GM21576 (cell line): ENCODE measurements at regions not wholly inside any gene's neighbourhood (a gene's known extent, or its start where the extent isn't known, plus 50 kb on each side); places are given as distances from the start of the nearest gene placed in this dataset.
"Not testable (repeated sequence)": the region's sequence is repeated elsewhere in the genome, so short reads cannot be mapped to it uniquely, and the experiment has no call there.

ENCODE experiments used
- ATAC-seq: cut with Tn5 transposase; IDR thresholded peaks from one replicate; pipeline ENCODE4 v1.9.1; 2021; ENCODE audit warnings: mild to moderate bottlenecking, moderate library complexity; ENCODE audit not compliant: unreplicated experiment

DNA sequence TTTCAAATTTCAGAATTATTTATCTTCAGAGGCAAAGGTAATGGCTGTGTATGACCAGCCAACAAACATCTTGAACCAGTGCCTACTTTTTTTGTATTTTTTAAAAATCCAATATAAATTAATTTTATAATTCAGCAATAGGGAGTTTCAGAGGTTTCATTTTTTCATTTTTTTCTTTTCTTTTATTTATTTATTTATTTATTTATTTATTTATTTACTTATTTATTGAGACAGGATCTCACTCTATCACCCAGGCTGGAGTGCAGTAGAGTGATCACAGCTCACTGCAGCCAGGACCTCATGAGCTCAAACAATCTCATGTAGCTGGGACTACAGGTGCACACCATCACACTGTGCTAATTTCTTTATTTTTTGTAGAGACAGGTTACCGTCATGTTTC lies 250.5 kb downstream of the TMEM47 start:
- ATAC-seq = no peak

DNA sequence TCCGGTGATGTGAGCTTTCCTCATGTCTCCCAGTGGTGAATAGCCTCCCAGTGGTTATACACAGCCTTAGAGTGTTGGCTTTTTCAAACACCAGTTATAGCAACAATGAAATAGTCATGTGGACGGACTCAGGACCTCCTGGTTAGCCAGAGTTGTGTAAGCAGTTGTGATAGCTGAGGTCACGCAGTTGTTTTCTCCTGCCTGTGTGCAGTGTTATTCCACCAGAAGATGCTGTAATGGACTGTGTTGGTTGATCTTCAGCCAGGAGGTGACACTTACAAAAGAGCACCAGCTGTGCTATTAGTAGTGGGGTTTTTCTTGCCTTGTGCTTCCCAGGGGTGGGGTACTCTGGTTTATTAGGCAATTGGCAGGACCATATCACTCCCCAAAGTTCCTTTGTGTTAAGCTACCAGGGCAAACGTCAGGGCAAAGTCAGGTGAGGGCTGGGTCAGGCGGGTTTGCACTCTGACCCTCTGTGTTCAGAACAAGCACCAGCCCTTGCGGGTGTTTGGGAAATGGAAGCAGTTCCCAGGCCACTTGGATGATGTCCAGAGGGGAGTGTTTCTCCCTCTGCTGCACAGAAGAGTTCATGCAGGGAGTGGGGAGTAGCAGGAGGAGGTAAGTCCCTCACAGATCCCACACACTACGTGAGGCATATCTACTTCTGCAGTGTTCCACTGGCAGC lies 252.6 kb downstream of the TMEM47 start:
- no peak for ATAC-seq

DNA sequence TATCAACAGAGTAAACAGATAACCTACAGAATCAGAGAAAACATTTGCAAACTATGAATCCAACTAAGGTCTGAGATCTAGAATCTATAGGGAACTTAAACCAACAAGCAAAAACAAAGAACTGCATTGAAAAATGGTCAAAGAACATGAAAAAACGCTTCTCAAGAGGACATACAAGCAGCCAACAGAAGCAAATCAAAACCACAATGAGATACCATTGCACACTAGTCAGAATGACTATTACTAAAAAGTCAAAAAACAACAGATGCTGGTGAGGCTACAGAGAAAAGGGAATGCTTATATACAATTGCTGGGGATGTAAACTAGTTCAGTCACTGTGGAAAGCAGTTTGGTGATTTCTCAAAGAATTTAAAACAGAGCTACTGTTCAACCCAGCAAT lies 255.7 kb downstream of the TMEM47 start:
- no peak for ATAC-seq

GRCh38 chrX:34382416-34382815 lies 250.3 kb upstream of the FAM47A start:
- ATAC-seq = no peak

DNA sequence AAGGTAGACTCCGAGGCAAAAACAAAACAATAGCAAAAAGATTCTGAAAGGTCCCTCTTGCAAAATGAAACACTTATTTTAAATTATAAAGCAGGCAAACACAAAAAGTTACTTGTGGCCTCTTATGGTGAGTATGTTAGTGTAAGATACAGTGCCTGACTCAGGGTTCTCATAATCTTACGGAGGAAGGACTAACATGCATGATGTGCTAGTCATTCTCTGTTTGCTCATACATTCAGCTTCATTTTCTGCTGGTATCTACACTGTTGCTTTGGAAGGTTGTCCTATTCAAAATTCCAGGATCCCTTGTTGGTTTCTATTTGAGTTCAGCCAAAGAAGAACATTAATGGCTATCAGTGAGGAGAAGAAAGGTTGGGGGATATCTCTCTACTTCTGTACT lies 249.1 kb upstream of the FAM47A start:
- ATAC-seq = no peak

DNA sequence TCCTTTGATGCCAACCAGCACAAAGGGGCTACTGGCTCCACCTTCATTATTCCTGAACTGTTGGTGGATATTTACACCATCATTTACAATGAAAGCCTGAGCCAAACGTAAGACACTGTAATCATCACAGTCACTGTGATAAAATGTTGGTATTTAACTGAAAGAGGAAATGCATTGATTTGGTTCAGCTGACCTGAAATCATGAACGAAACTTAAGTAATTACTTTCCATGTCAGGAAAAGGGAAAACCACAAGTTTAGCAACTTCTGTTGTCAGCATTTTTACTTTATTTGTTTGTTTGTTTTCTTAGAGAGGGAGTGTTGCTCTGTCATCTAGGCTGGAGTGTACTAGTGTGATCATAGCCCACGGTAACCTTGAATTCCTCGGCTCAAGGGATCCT lies 247.8 kb upstream of the FAM47A start:
- no peak for ATAC-seq

GRCh38 chrX:34377645-34378044 lies 245.5 kb upstream of the FAM47A start:
- ATAC-seq = no peak

GRCh38 chrX:34371754-34372153 lies 239.6 kb upstream of the FAM47A start:
- no peak for ATAC-seq

DNA sequence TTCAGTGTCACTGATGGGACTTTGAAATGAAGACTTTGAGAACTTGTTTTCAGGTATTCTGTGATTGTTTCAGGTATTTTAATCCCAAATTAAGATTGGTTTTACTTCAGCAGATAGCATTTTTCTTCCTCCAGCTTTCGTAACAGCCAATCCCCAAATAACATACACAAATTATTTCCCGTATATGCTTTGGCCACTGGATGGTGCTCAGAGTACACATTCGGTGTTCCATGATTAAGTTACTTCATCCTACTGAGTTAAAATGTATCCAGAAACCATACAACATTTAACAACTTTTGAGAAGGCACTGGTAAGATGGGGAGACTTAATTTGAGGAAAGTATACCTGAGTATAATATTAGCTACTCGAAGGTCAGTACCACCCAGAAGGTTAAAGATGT lies 233.4 kb upstream of the FAM47A start:
- ATAC-seq = no peak

DNA sequence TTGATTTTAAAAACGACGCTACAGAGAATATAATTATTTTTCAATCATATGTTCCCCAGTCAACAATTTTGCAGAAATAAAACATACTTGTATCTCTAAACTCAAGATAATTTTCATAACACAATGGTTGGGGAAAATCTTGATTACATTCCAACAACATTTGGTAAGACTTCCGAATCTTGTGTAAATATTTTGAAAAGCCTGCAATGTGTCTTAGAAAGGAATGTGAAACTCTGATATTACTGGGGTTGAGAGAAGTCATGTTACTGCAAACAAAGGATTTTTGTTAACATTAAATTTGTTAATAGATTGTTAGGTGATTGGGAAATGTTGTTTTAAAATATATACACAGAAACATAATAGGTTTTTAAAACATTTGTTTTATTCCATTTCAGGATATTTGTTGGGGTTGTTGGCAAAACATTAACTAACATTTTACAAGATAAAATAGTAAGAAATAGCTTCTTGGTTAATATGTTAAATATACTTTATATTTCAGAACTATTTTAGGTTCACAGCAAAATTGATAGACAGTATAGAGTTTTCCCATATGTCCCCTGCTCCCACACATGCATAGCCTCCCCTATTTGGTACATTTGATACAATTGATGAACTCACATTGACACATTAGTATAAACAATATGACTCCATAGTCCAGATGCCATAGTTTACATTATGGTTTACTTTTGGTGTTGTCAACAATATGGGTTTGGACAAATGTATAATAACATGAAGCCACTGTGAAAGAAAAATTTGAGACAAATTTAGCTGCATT lies 218.6 kb upstream of the FAM47A start:
- ATAC-seq = no peak

DNA sequence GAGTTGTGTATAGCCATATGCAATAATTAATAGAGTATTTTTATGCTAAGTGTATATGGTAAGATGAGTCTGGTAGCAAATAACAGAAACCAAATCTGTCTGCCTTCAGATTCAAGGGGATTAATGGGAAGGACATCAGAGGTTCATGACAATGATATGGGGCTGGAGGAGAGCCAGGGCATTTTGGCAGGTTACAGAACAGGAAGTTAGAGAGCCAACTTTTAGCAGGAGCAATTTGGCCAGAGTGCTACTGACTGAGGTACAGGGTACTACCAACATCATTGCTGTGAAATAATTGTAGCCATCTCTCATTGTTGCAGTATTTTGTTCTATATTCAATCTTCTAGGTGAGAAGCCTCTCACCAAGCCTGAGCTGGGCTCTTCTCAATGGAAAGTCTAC lies 210.9 kb upstream of the FAM47A start:
- ATAC-seq = no peak

GRCh38 chrX:34341814-34342213 lies 209.7 kb upstream of the FAM47A start:
- no peak for ATAC-seq

- ATAC-seq = no peak
Observed at GRCh38 chrX:34341258-34341657, 209.1 kb upstream of the FAM47A start.

DNA sequence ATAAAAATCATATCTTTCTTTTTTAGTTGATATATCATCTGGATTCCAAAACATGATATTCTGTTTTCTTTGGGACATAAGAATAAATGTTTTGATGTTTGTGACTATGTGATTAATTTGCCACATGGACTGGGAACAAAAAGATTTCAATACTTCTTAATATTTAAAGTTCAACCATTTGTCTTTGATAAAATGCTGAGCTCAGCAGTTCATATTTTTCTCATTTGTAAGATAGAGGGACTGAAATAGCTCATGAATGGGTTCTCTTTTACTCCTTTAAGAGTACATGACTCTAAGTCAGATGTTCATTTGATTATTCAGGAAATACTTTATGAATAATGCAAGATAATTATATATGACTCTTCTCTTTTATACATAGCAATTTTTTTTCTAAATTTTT lies 205.9 kb upstream of the FAM47A start:
- no peak for ATAC-seq

DNA sequence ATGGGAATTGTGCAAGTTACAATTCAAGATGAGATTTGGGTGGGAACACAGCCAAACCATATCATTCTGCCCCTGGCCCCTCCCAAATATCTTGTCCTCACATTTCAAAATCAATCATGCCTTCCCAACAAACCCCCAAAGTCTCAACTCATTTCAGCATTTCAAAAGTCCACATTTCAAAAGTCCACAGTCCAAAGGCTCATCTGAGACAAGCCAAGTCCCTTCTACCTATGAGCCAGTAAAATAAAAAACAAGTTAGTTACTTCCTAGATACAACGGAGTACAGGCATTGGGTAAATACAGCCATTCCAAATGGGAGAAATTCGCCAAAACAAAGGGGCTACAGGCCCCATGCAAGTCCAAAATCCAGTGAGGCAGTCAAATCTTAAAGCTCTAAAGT lies 203.3 kb upstream of the FAM47A start:
- ATAC-seq = not testable (repeated sequence)

- ATAC-seq = no peak
Observed at GRCh38 chrX:34332334-34332733, 200.2 kb upstream of the FAM47A start.

DNA sequence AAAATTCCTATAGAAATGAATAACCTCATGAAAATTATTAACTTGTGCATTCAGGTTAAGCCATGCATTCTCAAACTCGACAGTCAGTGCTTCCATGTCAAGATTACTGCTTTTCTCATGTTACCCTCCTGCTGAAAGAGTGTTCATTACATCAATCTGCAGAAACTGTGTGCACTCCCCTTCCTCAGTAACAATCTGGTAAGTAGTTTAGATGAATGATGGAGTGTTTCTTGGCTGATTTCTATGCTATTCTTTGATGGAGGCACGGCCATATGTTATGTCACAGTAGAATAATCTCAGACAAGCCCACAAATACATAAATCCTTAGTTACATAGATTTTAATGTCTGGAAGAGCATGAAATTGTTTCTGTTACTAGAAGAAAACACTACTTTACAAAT lies 193.3 kb upstream of the FAM47A start:
- ATAC-seq = no peak

- ATAC-seq = not testable (repeated sequence)
Observed at GRCh38 chrX:34320424-34320823, 188.3 kb upstream of the FAM47A start.

DNA sequence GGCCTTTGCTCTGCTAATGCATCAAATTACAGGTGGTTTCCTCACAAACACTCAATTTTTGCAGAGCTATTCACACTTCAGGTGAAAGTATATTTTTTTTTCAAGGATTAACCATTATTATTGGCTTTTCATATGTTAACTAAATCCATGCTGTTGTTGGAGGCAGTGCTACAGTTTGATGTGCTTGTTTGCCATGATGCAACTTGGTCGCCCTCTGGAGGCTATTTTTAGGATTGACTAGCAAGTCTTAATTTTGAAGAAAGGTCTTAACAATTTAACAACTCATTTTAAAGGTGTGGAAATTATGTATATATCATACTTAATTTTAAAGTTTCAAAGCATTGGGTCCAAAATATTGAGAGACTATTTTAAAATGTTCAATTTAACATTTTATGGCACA lies 168.8 kb upstream of the FAM47A start:
- peak; percentile 58 for ATAC-seq

- no peak for ATAC-seq
Observed at GRCh38 chrX:34299451-34299967, 167.4 kb upstream of the FAM47A start.

DNA sequence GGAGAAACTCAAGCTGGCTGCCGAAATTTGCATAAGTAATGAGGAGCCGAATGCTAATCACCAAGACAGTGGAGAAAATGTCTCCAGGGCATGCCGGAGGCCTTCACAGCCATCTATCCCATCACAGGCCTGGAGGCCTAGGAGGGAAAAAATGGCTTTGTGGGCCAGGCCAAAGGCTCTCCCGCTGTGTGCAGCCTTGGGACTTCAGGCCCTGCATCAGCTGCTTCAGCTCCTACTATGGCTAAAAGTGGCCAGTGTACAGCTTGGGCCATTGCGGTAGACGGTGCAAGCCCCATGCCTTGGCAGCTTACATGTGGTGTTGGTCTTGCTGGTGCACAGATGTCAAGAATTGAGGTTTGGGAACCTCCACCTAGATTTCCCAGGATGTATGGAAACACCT lies 162.6 kb upstream of the FAM47A start:
- ATAC-seq = no peak

GRCh38 chrX:34288782-34289181 lies 156.7 kb upstream of the FAM47A start:
- no peak for ATAC-seq
